ENCODE measurements at regions not wholly inside any gene's neighbourhood (a gene's known extent, or its start where the extent isn't known, plus 50 kb on each side); places are given as distances from the start of the nearest gene placed in this dataset.

DNA sequence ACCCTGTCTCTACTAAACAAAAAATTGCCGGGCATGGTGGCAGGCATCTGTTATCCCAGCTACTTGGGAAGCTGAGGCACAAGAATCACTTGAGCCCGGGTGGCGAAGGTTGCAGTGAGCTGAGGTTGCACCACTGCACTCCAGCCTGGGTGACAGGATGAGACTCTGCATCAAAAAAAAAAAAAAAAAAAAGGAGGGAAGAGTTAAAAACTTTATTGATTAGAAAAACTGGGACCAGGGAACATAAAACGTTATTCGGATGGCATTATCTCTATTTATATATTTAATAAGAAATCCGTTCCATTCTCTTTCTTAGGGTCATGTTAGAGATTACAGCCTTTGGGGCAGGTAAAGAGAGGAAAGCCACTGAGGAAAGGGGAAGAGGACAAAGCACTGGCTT is 197.5 kb downstream of the BCR start:
- no peak overlapping the region for H2AFZ ChIP-seq (ENCODE audit: low read depth, low read length, severe bottlenecking)
- no peak overlapping the region for H3K27ac ChIP-seq (ENCODE audit: low read depth, low read length)
- H3K79me2 ChIP-seq (ENCODE audit: insufficient read depth, low read length): no peaks in the 10 kb centered on the region
- H3K9ac ChIP-seq (ENCODE audit: low read length): no peak overlapping the region
- H3K4me2 ChIP-seq (ENCODE audit: low read depth, low read length, poor library complexity, severe bottlenecking): no peak overlapping the region
- no peak overlapping the region for H3K4me3 ChIP-seq (ENCODE audit: insufficient read depth, low read length, poor library complexity, severe bottlenecking)
- no peaks in the 10 kb centered on the region for H3K27me3 ChIP-seq (ENCODE audit: low read length)
- no peaks in the 10 kb centered on the region for H3K9me3 ChIP-seq (ENCODE audit: insufficient read depth, low read length)
- no peaks in the 10 kb centered on the region for H4K20me1 ChIP-seq (ENCODE audit: low read depth, low read length)
- no peaks in the 10 kb centered on the region for H3F3A ChIP-seq (ENCODE audit: insufficient read depth)
- H3K9me2 ChIP-seq (replicated peaks; ENCODE audit: insufficient read depth, low read length): no peaks in the 10 kb centered on the region
- no peak for TF ChIP-seq EZH2phosphoT487 (conservative IDR thresholded peaks at IDR 0.05; ENCODE audit: low read length)
- TF ChIP-seq, protein P1, sequence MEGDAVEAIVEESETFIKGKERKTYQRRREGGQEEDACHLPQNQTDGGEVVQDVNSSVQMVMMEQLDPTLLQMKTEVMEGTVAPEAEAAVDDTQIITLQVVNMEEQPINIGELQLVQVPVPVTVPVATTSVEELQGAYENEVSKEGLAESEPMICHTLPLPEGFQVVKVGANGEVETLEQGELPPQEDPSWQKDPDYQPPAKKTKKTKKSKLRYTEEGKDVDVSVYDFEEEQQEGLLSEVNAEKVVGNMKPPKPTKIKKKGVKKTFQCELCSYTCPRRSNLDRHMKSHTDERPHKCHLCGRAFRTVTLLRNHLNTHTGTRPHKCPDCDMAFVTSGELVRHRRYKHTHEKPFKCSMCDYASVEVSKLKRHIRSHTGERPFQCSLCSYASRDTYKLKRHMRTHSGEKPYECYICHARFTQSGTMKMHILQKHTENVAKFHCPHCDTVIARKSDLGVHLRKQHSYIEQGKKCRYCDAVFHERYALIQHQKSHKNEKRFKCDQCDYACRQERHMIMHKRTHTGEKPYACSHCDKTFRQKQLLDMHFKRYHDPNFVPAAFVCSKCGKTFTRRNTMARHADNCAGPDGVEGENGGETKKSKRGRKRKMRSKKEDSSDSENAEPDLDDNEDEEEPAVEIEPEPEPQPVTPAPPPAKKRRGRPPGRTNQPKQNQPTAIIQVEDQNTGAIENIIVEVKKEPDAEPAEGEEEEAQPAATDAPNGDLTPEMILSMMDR (IDR thresholded peaks at IDR 0.05; ENCODE audit: insufficient read depth, low read length, poor library complexity, severe bottlenecking): no peak
- no peaks in the 10 kb centered on the region for H3K36me3 ChIP-seq (ENCODE audit: low read length)

DNA sequence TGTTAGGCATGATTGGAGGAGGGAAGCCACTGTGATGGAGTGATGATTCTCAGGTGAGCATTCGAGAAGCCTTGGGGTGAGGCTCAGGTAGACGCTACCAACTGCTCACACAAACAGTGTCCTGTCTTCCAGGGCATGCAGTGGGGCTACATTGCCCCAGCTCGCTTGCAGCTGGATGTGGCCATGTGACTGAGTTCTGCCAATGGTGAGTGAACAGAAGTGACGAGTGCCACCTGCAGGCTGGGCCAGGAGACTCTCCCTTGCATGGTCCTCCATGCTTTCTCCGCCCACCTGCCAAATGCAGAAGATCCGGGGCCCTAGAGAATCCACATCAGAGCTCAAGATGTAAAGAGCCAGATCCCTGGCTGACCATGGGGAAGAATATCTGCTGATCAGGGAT is 195.9 kb downstream of the BCR start:
- H3K27me3 ChIP-seq (ENCODE audit: low read length): no peaks in the 10 kb centered on the region
- H3K4me2 ChIP-seq (ENCODE audit: low read depth, low read length, poor library complexity, severe bottlenecking): no peak overlapping the region

DNA sequence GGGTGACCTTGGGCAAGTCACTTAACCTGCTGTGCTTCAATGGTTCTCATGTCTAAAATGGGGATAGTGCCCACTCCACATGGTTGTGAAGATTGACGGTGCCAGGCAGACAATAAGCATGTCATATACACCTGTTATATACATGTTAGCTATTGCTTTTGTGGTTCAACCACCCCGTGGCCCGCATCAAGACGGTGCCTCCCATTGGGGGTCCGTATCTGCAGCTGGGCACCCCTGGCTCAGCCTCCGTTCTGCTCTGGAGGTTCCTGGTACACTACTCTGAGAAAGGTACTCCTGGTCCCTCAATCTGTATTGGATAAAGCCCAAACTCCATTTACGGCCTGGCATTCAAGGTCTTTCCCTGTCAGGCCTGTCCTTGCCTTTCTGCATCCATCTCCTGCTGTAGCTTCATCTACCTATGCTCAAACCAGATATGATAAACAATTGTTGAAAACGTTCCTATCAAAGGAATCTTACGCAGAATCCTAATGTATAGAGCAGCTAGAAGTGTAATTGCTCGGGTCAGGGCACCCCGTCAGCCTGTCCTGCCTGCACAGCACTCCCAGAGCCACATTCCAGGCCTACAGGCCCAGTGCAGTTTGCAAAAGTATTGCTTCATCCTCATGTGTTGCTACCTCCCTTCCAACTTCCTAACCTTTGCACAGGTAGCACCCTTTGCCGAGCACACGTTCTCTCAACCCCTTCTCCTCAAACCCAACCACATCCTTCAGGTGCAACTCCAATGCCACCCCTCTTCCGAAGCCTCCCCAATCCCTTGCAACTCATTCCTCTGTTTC is 194.9 kb downstream of the BCR start:
- TF ChIP-seq, protein P1 (IDR thresholded peaks at IDR 0.05; ENCODE audit: insufficient read depth, low read length, poor library complexity, severe bottlenecking): no peak
- no peak for TF ChIP-seq EZH2phosphoT487 (conservative IDR thresholded peaks at IDR 0.05; ENCODE audit: low read length)
- Histone ChIP-seq H2AFZ (ENCODE audit: low read depth, low read length, severe bottlenecking) (no peak overlapping the region), H3K27ac (ENCODE audit: low read depth, low read length) (no peak overlapping the region), H3F3A (ENCODE audit: insufficient read depth) (no peaks in the 10 kb centered on the region), H3K9me2 (replicated peaks; ENCODE audit: insufficient read depth, low read length) (no peaks in the 10 kb centered on the region), H3K79me2 (ENCODE audit: insufficient read depth, low read length) (no peaks in the 10 kb centered on the region), H3K36me3 (ENCODE audit: low read length) (no peaks in the 10 kb centered on the region), H3K4me3 (ENCODE audit: insufficient read depth, low read length, poor library complexity, severe bottlenecking) (no peak overlapping the region), H3K27me3 (ENCODE audit: low read length) (no peaks in the 10 kb centered on the region), H3K9ac (ENCODE audit: low read length) (no peak overlapping the region), H3K9me3 (ENCODE audit: insufficient read depth, low read length) (no peaks in the 10 kb centered on the region), H3K4me2 (ENCODE audit: low read depth, low read length, poor library complexity, severe bottlenecking) (no peak overlapping the region), H4K20me1 (ENCODE audit: low read depth, low read length) (no peaks in the 10 kb centered on the region)

More for the DNA sequence above, 195.9 kb downstream of the BCR start:
- H3K9ac ChIP-seq (ENCODE audit: low read length): no peak overlapping the region
- H3K9me3 ChIP-seq (ENCODE audit: insufficient read depth, low read length): no peaks in the 10 kb centered on the region
- no peak overlapping the region for H3K4me3 ChIP-seq (ENCODE audit: insufficient read depth, low read length, poor library complexity, severe bottlenecking)
- TF ChIP-seq, protein P1 (IDR thresholded peaks at IDR 0.05; ENCODE audit: insufficient read depth, low read length, poor library complexity, severe bottlenecking): peak; percentile 58
- no peak for TF ChIP-seq EZH2phosphoT487 (conservative IDR thresholded peaks at IDR 0.05; ENCODE audit: low read length)
- H3K79me2 ChIP-seq (ENCODE audit: insufficient read depth, low read length): no peaks in the 10 kb centered on the region
- no peak overlapping the region for H2AFZ ChIP-seq (ENCODE audit: low read depth, low read length, severe bottlenecking)
- H3K27ac ChIP-seq (ENCODE audit: low read depth, low read length): no peak overlapping the region
- no peaks in the 10 kb centered on the region for H3F3A ChIP-seq (ENCODE audit: insufficient read depth)
- no peaks in the 10 kb centered on the region for H3K9me2 ChIP-seq (replicated peaks; ENCODE audit: insufficient read depth, low read length)
- H4K20me1 ChIP-seq (ENCODE audit: low read depth, low read length): no peaks in the 10 kb centered on the region
- H3K36me3 ChIP-seq (ENCODE audit: low read length): no peaks in the 10 kb centered on the region
